GM23338 (cell line): ENCODE measurements at regions not wholly inside any gene's neighbourhood (a gene's known extent, or its start where the extent isn't known, plus 50 kb on each side); places are given as distances from the start of the nearest gene placed in this dataset.

Experiments
- CREB1 ChIP-seq: fragments of 250-450 bp; sonication (Bioruptor Pico); IDR thresholded peaks from 2 replicates; pipeline ENCODE4 v1.5.0; 2020; ENCODE audit warnings: low read depth, mild to moderate bottlenecking, moderate library complexity
- CTCF ChIP-seq, 2 experiments: fragments of 200-600 bp in 1 of 2; sonication (generic) in 1 of 2; conservative IDR thresholded peaks; 2 replicates each; pipeline versions ENCODE4 v1.5.1 to v1.6.1; 2016 to 2017; ENCODE audit warnings: antibody characterized with exemption in 2 of 2, low read depth in 2 of 2, mild to moderate bottlenecking in 2 of 2, moderate library complexity in 1 of 2
- ETS1 ChIP-seq: IDR thresholded peaks from 2 replicates; pipeline ENCODE4 v1.6.1; 2016; ENCODE audit warnings: antibody characterized with exemption
- EZH2 ChIP-seq: fragments of 200-600 bp; sonication (generic); IDR thresholded peaks from one replicate; pipeline ENCODE4 v1.8.0; 2017; ENCODE audit warnings: antibody characterized with exemption, mild to moderate bottlenecking, low read depth; ENCODE audit not compliant: unreplicated experiment
- EZH2phosphoT487 ChIP-seq: fragments of 200-600 bp; sonication (generic); IDR thresholded peaks from one replicate; pipeline ENCODE4 v1.8.1; 2018; ENCODE audit warnings: antibody characterized with exemption; ENCODE audit not compliant: unreplicated experiment
- JUNB ChIP-seq: IDR thresholded peaks from one replicate; pipeline ENCODE4 v1.6.1; 2016; ENCODE audit warnings: antibody characterized with exemption; ENCODE audit not compliant: unreplicated experiment
- NANOG ChIP-seq: IDR thresholded peaks from 2 replicates; pipeline ENCODE4 v1.6.1; 2016; ENCODE audit warnings: antibody characterized with exemption, borderline replicate concordance
- POLR2AphosphoS5 ChIP-seq: IDR thresholded peaks from 2 replicates; pipeline ENCODE4 v1.6.1; 2016; ENCODE audit warnings: antibody characterized with exemption, low read depth
- REST ChIP-seq: IDR thresholded peaks from one replicate; pipeline ENCODE4 v1.6.1; 2018; ENCODE audit warnings: antibody characterized with exemption; ENCODE audit not compliant: unreplicated experiment
- STAT1 ChIP-seq: IDR thresholded peaks from one replicate; pipeline ENCODE4 v1.6.1; 2016; ENCODE audit warnings: antibody characterized with exemption; ENCODE audit not compliant: unreplicated experiment
- ZNF114 ChIP-seq: fragments of 250-450 bp; sonication (Bioruptor Pico); IDR thresholded peaks from 2 replicates; pipeline ENCODE4 v1.5.0; 2020; ENCODE audit warnings: mild to moderate bottlenecking, moderate library complexity
- ZNF462 ChIP-seq: fragments of 250-450 bp; sonication (Bioruptor Pico); IDR thresholded peaks from 2 replicates; pipeline ENCODE4 v1.5.0; 2020; ENCODE audit warnings: mild to moderate bottlenecking, moderate library complexity

- no peak for TF ChIP-seq ETS1
- no peak for TF ChIP-seq POLR2AphosphoS5
- no peak for TF ChIP-seq CTCF (conservative IDR thresholded peaks at IDR 0.05; ENCODE audit: low read depth in 2 of 2)
- no peak for TF ChIP-seq REST
- no peak for TF ChIP-seq ZNF114 (CRISPR knock-in tag)
- no peak for TF ChIP-seq EZH2
- no peak for TF ChIP-seq JUNB
- no peak for TF ChIP-seq CREB1
- no peak for TF ChIP-seq ZNF462 (CRISPR knock-in tag)
- TF ChIP-seq EZH2phosphoT487: no peak
- TF ChIP-seq STAT1: no peak
- TF ChIP-seq NANOG: no peak
Measured at GRCh38 chr10:3278771-3279170, 106.2 kb upstream of the PITRM1 start.
